Mesenchymal stem cell (in vitro differentiated cells and primary cell): ENCODE measurements at regions not wholly inside any gene's neighbourhood (a gene's known extent, or its start where the extent isn't known, plus 50 kb on each side); places are given as distances from the start of the nearest gene placed in this dataset.

Experiments used
- DNase-seq: peaks from one replicate; pipeline ENCODE4 v3.0.0-alpha.2; 2013
- H2AFZ ChIP-seq: one replicate; pipeline ENCODE4 v1.6.1; 2013; ENCODE audit warnings: low read depth, mild to moderate bottlenecking, control low read depth, inconsistent platforms, low read length, moderate library complexity
- H2AK5ac ChIP-seq: 2 replicates; pipeline ENCODE4 v1.6.1; 2013; ENCODE audit warnings: low read length, moderate library complexity, mild to moderate bottlenecking, inconsistent platforms; ENCODE audit not compliant: severe bottlenecking
- H2BK120ac ChIP-seq: one replicate; pipeline ENCODE4 v1.6.1; 2013; ENCODE audit warnings: low read depth, mild to moderate bottlenecking, inconsistent platforms, low read length, moderate library complexity
- H2BK12ac ChIP-seq, 2 experiments: one replicate each; pipeline ENCODE4 v1.6.1; 2013; ENCODE audit warnings: inconsistent platforms in 2 of 2, low read length in 2 of 2, mild to moderate bottlenecking in 2 of 2, moderate library complexity in 2 of 2, control low read depth in 1 of 2
- H2BK15ac ChIP-seq: one replicate; pipeline ENCODE4 v1.6.1; 2013; ENCODE audit warnings: mild to moderate bottlenecking, low read depth, inconsistent platforms; ENCODE audit not compliant: poor library complexity, severe bottlenecking
- H2BK5ac ChIP-seq: 2 replicates; pipeline ENCODE4 v1.6.1; 2013; ENCODE audit warnings: low read depth, mild to moderate bottlenecking, low read length, control low read depth, inconsistent platforms; ENCODE audit not compliant: poor library complexity, severe bottlenecking
- H3K14ac ChIP-seq, 2 experiments: one replicate each; pipeline ENCODE4 v1.6.1; 2013; ENCODE audit warnings: inconsistent platforms in 2 of 2, low read length in 2 of 2, control low read depth in 1 of 2, mild to moderate bottlenecking in 1 of 2, moderate library complexity in 1 of 2
- H3K18ac ChIP-seq, 2 experiments: one replicate each; pipeline ENCODE4 v1.6.1; 2013; ENCODE audit warnings: inconsistent platforms in 2 of 2, low read length in 2 of 2, control low read depth in 1 of 2, low read depth in 1 of 2, mild to moderate bottlenecking in 1 of 2
- H3K23ac ChIP-seq, 2 experiments: one replicate each; pipeline ENCODE4 v1.6.1; 2013; ENCODE audit warnings: inconsistent platforms in 2 of 2, low read length in 2 of 2, mild to moderate bottlenecking in 2 of 2, moderate library complexity in 2 of 2, control low read depth in 1 of 2
- H3K27ac ChIP-seq: 2 replicates; pipeline ENCODE4 v1.5.1; 2013; ENCODE audit warnings: mild to moderate bottlenecking, moderate library complexity, low read length, control low read depth, inconsistent platforms; ENCODE audit not compliant: poor library complexity, severe bottlenecking
- H3K27me3 ChIP-seq, 2 experiments: 2 replicates each; pipeline versions ENCODE4 v1.6.1 to v1.7.0; 2013; ENCODE audit warnings: low read length in 2 of 2, mild to moderate bottlenecking in 2 of 2, moderate library complexity in 2 of 2, control low read depth in 1 of 2, inconsistent platforms in 1 of 2; ENCODE audit not compliant: control insufficient read depth in 1 of 2, insufficient read depth in 1 of 2
- H3K36me3 ChIP-seq, 2 experiments: 2 replicates each; pipeline versions ENCODE4 v1.6.1 to v1.7.0; 2013; ENCODE audit warnings: low read length in 2 of 2, control low read depth in 1 of 2, inconsistent platforms in 1 of 2, low read depth in 1 of 2, mild to moderate bottlenecking in 1 of 2; ENCODE audit not compliant: insufficient read depth in 2 of 2, control insufficient read depth in 1 of 2
- H3K4ac ChIP-seq, 2 experiments: one replicate each; pipeline ENCODE4 v1.6.1; 2013; ENCODE audit warnings: inconsistent platforms in 2 of 2, low read length in 2 of 2, mild to moderate bottlenecking in 2 of 2, moderate library complexity in 2 of 2, control low read depth in 1 of 2, low read depth in 1 of 2
- H3K4me1 ChIP-seq: 2 replicates; pipeline ENCODE4 v1.6.1; 2013; ENCODE audit warnings: low read depth, low read length, control low read depth; ENCODE audit not compliant: control insufficient read depth, insufficient read depth
- H3K4me2 ChIP-seq: 2 replicates; pipeline ENCODE4 v1.6.1; 2013; ENCODE audit warnings: low read length, mild to moderate bottlenecking, inconsistent platforms; ENCODE audit not compliant: poor library complexity, severe bottlenecking
- H3K4me3 ChIP-seq, 2 experiments: 2 replicates each; pipeline versions ENCODE4 v1.5.1 to v1.7.0; 2013; ENCODE audit warnings: low read length in 2 of 2, mild to moderate bottlenecking in 2 of 2, control low read depth in 1 of 2, low read depth in 1 of 2; ENCODE audit not compliant: insufficient read depth in 1 of 2
- H3K79me1 ChIP-seq: replicated peaks from 2 replicates; pipeline ENCODE4 v1.6.1; 2013; ENCODE audit warnings: mild to moderate bottlenecking, control low read depth, low read length, inconsistent platforms; ENCODE audit not compliant: poor library complexity, severe bottlenecking
- H3K9ac ChIP-seq: 2 replicates; pipeline ENCODE4 v1.7.0; 2013; ENCODE audit warnings: mild to moderate bottlenecking, low read length, moderate library complexity
- H3K9me3 ChIP-seq: 2 replicates; pipeline ENCODE4 v1.7.0; 2013; ENCODE audit warnings: mild to moderate bottlenecking, low read length; ENCODE audit not compliant: control insufficient read depth
- H4K8ac ChIP-seq: one replicate; pipeline ENCODE4 v1.6.1; 2013; ENCODE audit warnings: inconsistent platforms, mild to moderate bottlenecking, low read length, moderate library complexity
- H4K91ac ChIP-seq: one replicate; pipeline ENCODE4 v1.6.1; 2013; ENCODE audit warnings: mild to moderate bottlenecking, low read length, inconsistent platforms
- WGBS: methylation state at CpG from one replicate; pipeline ENCODE4 v1.1.7; 2013; ENCODE audit warnings: mixed read lengths; 5-methylcytosine and 5-hydroxymethylcytosine counted together

DNA sequence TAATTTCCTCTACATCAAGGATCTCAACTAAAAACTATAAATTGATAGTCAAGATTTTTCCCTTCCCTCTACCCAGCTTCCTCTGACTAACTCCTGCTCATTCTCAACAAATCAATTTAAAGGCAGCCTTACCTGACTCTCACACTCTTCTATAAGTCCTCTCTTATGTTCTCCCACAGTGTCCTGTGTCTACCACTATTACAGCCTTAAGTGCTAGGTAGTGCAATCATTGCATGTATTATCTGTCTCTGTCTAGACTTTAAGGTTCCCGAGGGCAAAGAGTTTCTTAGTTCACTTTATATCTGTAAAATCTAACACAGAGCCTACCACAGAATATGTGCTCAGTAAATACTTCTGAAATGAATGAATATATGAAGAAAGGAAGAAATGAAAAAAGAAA lies 123.7 kb downstream of the BTC start:
- Histone ChIP-seq H3K18ac (peak overlapping the region in 1 of 2 experiments; percentile 45), H3K4me3 (no peak overlapping the region), H2BK120ac (no peak overlapping the region), H4K8ac (no peak overlapping the region), H3K23ac (no peak overlapping the region), H2AFZ (no peak overlapping the region), H2BK5ac (no peak overlapping the region), H3K36me3 (no peaks in the 10 kb centered on the region), H3K4ac (no peak overlapping the region), H2BK12ac (no peak overlapping the region), H4K91ac (no peak overlapping the region), H3K4me2 (no peak overlapping the region), H3K9me3 (no peaks in the 10 kb centered on the region), H3K4me1 (no peaks in the 10 kb centered on the region), H3K79me1 (no peaks in the 10 kb centered on the region), H3K14ac (no peak overlapping the region), H3K27ac (no peak overlapping the region), H2BK15ac (no peak overlapping the region), H3K9ac (no peak overlapping the region), H2AK5ac (no peak overlapping the region), H3K27me3 (no peaks in the 10 kb centered on the region)
- no peak for DNase-seq
- WGBS = no CpG with 5 or more reads among the region's 1 CpG

DNA sequence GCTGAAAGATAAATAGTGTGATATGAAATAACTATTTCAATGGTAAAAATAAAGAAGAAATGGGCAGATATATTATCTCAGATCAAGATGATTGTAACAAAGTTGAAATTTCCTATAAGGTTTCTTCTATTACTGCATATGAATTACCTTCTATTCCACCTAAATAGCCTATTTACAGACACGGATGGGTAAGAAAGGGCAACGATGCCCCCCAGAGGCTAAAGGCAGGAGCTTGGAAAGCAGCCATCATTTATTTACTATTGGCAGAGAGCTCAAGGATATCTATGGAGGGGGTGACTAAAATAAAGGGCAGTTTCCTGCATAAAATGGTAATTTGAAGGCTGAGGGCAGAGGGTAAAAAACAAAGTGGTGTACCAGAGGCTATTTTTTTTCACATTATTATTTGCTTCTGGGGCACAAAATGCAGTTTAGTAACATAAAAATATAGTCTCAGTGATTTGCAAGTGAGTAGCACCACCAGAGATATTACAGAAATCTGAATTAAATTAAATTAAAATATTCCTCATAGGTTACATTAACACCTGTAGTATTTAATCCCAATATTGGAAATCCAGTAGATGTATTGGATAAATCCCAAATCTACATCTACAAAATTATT lies 123.1 kb downstream of the BTC start:
- no peak overlapping the region for H2AK5ac ChIP-seq
- no peak overlapping the region for H3K9ac ChIP-seq
- no peak overlapping the region for H4K91ac ChIP-seq
- H3K23ac ChIP-seq = no peak overlapping the region
- peak; percentile 74 for DNase-seq
- no peaks in the 10 kb centered on the region for H3K27me3 ChIP-seq
- H3K79me1 ChIP-seq = no peaks in the 10 kb centered on the region
- H3K4me2 ChIP-seq = no peak overlapping the region
- no peak overlapping the region for H2BK5ac ChIP-seq
- H2BK120ac ChIP-seq = no peak overlapping the region
- no peak overlapping the region for H2AFZ ChIP-seq
- no peaks in the 10 kb centered on the region for H3K36me3 ChIP-seq
- no peak overlapping the region for H3K4ac ChIP-seq
- no peak overlapping the region for H4K8ac ChIP-seq
- no peak overlapping the region for H3K27ac ChIP-seq
- no peaks in the 10 kb centered on the region for H3K9me3 ChIP-seq
- 8% methylated on average over 2 of the region's 2 CpGs for WGBS
- no peak overlapping the region for H3K14ac ChIP-seq
- no peaks in the 10 kb centered on the region for H3K4me1 ChIP-seq
- no peak overlapping the region for H2BK12ac ChIP-seq
- H2BK15ac ChIP-seq = no peak overlapping the region
- no peak overlapping the region for H3K4me3 ChIP-seq
- H3K18ac ChIP-seq = no peak overlapping the region

DNA sequence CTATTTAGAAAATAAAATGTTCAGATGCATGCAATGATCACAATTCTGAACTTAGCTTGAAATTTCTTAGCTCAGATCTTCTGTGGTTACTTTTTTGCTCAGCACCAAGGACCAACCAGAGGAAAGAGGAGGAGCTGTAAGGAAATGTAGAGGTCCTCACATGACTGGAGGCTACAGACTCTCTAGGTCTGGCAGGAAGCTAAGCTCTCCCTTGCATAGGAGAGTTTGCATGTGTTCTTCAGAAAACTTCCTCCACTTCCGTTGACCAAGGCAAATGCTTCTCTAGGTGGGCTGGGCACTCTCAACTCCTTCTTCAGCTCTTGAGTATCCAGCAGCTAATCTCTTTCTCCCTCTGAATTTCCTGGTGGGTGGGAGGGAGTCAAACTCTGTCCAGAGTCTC lies 119.6 kb downstream of the BTC start:
- Histone ChIP-seq H2AK5ac (no peak overlapping the region), H3K9me3 (peaks cover 3% of the 10 kb centered on the region)
- no CpG with 5 or more reads among the region's 1 CpG for WGBS

DNA sequence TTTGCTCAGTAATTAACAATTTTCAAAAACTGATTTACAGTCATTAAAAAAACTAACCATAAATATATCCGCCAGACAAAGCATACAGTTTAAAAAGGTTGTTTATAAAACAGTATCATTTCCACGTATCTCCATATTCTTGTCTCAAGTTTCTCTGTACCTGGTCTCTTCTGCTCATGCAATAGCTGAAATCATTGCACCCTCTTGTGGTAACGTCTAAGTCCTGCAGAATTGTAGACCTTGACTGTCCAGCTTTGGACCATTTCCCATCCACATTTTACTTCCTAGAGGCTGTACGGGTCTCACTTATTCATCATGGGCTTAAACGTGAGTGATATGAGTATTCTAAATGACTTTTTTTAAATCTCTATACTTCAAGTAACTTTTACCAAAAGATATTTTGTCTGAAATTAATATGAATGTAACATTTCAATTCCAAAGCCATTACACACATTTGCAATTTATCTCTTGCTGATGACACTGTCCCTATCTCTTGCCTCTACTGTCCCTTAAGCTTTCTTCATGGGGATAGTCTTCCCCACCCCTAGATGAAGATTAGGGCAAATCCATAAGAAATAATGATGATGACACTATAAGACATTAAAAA lies 118.5 kb downstream of the BTC start:
- H3K4me2 ChIP-seq = no peak overlapping the region
- no peak overlapping the region for H3K4me3 ChIP-seq
- no peak overlapping the region for H2BK5ac ChIP-seq
- H2AFZ ChIP-seq = no peak overlapping the region
- no peak overlapping the region for H3K27ac ChIP-seq
- DNase-seq = peak; percentile 69
- 16% methylated on average over 3 of the region's 5 CpGs for WGBS
- H3K14ac ChIP-seq = no peak overlapping the region
- H4K8ac ChIP-seq = no peak overlapping the region
- H3K18ac ChIP-seq = no peak overlapping the region
- no peaks in the 10 kb centered on the region for H3K27me3 ChIP-seq
- no peak overlapping the region for H3K4ac ChIP-seq
- H3K9ac ChIP-seq = no peak overlapping the region
- H2BK15ac ChIP-seq = no peak overlapping the region
- no peak overlapping the region for H4K91ac ChIP-seq
- H3K36me3 ChIP-seq = no peaks in the 10 kb centered on the region
- H2AK5ac ChIP-seq = no peak overlapping the region
- H3K4me1 ChIP-seq = no peaks in the 10 kb centered on the region
- no peak overlapping the region for H2BK120ac ChIP-seq
- no peaks in the 10 kb centered on the region for H3K79me1 ChIP-seq
- H3K23ac ChIP-seq = no peak overlapping the region
- no peak overlapping the region for H2BK12ac ChIP-seq
- H3K9me3 ChIP-seq = peaks cover 3% of the 10 kb centered on the region

More for the DNA sequence above, 119.6 kb downstream of the BTC start:
- Histone ChIP-seq H2BK5ac (no peak overlapping the region), H2BK120ac (no peak overlapping the region), H3K36me3 (no peaks in the 10 kb centered on the region), H3K9ac (no peak overlapping the region), H3K27ac (no peak overlapping the region), H3K27me3 (no peaks in the 10 kb centered on the region), H2AFZ (no peak overlapping the region), H2BK15ac (no peak overlapping the region), H3K4me2 (no peak overlapping the region), H3K4ac (no peak overlapping the region), H4K8ac (no peak overlapping the region), H3K4me3 (no peak overlapping the region), H3K79me1 (no peaks in the 10 kb centered on the region), H3K18ac (no peak overlapping the region), H2BK12ac (no peak overlapping the region), H3K23ac (no peak overlapping the region), H4K91ac (no peak overlapping the region), H3K4me1 (no peaks in the 10 kb centered on the region), H3K14ac (no peak overlapping the region)
- no peak for DNase-seq
